Mesothelial cell of epicardium (in vitro differentiated cells): ENCODE measurements at regions not wholly inside any gene's neighbourhood (a gene's known extent, or its start where the extent isn't known, plus 50 kb on each side); places are given as distances from the start of the nearest gene placed in this dataset.
A peak's percentile ranks its signal among the peaks of the same experiment; 100 is the strongest.

Source experiments
- DNase-seq, 2 experiments: peaks; one replicate each; pipeline ENCODE4 v3.0.0; 2021; ENCODE audit warnings: low spot score in 2 of 2; ENCODE audit not compliant: unreplicated experiment in 2 of 2
- H3K27ac Mint-ChIP-seq: 2 replicates; pipeline ENCODE4 v1.8.0; 2021; ENCODE audit warnings: mixed read lengths
- H3K27me3 Mint-ChIP-seq: 2 replicates; pipeline ENCODE4 v1.8.0; 2021; ENCODE audit warnings: low read depth, mixed read lengths
- H3K36me3 Mint-ChIP-seq: 2 replicates; pipeline ENCODE4 v1.8.0; 2021; ENCODE audit warnings: mixed read lengths
- H3K4me1 Mint-ChIP-seq: 2 replicates; pipeline ENCODE4 v1.8.0; 2021; ENCODE audit warnings: mixed read lengths
- H3K4me3 Mint-ChIP-seq: 2 replicates; pipeline ENCODE4 v1.8.0; 2021; ENCODE audit warnings: mild to moderate bottlenecking, moderate library complexity, mixed read lengths
- H3K9me3 Mint-ChIP-seq: 2 replicates; pipeline ENCODE4 v1.8.0; 2021; ENCODE audit warnings: mixed read lengths
- TF ChIP-seq, protein P1 (sequence below): fragments of 200-600 bp; sonication (generic); IDR thresholded peaks from one replicate; pipeline ENCODE4 v1.5.0; 2021; ENCODE audit warnings: antibody characterized with exemption; ENCODE audit not compliant: unreplicated experiment

DNA sequence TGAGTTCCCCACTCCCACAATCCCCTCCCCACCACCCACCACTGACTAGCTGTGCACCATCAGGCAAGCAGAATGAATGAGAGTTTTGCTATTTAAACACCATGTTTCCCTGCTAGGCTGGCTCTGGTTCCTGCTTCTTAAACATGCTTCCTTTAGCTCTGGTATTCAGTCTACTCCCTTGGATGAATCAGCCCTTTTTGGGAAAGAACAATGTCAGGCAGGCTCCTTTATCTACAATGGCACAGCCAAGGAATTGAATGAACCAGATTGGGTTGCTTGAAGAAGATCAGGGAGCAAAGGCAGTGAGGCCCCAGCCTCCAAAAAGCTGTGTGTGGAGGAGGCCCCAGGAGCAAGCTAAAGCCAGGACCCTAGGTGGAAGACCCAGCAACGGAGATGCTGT, 92.9 kb upstream of the ISX start:
- no peak for DNase-seq
- peaks cover 10% of the 10 kb centered on the region for H3K4me1 Mint-ChIP-seq
- no peaks in the 10 kb centered on the region for H3K36me3 Mint-ChIP-seq
- no peak overlapping the region for H3K27ac Mint-ChIP-seq
- H3K4me3 Mint-ChIP-seq: no peak overlapping the region
- H3K9me3 Mint-ChIP-seq: peaks cover 8% of the 10 kb centered on the region
- H3K27me3 Mint-ChIP-seq: no peaks in the 10 kb centered on the region
- TF ChIP-seq, protein P1, sequence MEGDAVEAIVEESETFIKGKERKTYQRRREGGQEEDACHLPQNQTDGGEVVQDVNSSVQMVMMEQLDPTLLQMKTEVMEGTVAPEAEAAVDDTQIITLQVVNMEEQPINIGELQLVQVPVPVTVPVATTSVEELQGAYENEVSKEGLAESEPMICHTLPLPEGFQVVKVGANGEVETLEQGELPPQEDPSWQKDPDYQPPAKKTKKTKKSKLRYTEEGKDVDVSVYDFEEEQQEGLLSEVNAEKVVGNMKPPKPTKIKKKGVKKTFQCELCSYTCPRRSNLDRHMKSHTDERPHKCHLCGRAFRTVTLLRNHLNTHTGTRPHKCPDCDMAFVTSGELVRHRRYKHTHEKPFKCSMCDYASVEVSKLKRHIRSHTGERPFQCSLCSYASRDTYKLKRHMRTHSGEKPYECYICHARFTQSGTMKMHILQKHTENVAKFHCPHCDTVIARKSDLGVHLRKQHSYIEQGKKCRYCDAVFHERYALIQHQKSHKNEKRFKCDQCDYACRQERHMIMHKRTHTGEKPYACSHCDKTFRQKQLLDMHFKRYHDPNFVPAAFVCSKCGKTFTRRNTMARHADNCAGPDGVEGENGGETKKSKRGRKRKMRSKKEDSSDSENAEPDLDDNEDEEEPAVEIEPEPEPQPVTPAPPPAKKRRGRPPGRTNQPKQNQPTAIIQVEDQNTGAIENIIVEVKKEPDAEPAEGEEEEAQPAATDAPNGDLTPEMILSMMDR: no peak

DNA sequence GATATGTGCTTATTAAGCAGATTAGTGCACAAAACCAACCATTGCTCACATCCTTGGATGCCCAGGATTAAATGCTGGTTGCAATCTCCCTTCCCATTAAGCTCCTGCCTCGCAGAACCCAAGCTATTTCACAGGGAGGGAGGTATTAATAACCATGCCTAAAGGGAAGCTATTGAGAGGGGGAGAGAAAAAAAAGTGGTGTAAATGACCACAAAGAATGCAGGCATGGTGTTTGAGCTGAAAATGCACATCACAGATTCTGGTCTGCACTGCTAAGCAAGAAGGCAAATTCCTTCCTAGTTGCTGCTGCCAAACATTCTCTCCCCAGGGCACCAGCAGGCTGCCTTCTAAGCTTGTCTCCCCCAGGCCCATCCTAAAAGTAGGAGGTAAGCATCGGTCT, 92.0 kb upstream of the ISX start:
- H3K4me1 Mint-ChIP-seq: peaks cover 10% of the 10 kb centered on the region
- H3K9me3 Mint-ChIP-seq: peaks cover 8% of the 10 kb centered on the region
- TF ChIP-seq, protein P1: no peak
- no peak for DNase-seq
- no peak overlapping the region for H3K4me3 Mint-ChIP-seq
- no peaks in the 10 kb centered on the region for H3K36me3 Mint-ChIP-seq
- H3K27me3 Mint-ChIP-seq: no peaks in the 10 kb centered on the region
- H3K27ac Mint-ChIP-seq: peak overlapping the region; percentile 65

DNA sequence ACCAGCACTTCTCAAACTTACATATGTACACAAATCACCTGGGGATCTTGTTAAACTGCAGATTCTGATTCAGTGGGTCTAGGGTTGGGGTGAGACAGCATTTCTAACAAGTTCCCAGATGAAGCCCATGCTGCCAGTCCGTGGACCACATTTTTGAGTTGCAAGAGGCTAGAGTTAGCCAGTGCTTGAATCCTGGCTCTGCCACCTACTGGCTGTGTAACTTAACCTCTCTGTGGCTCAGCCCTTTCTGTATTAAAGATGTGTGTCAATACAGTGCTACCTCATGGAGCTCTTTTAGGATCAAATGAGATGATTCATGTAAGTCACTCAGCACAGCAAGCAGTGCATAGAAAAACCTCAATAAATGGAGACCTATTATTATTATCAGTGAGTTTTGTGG, 90.2 kb upstream of the ISX start:
- DNase-seq: no peak
- Mint-ChIP-seq H3K27me3 (no peaks in the 10 kb centered on the region), H3K4me3 (no peak overlapping the region), H3K36me3 (no peaks in the 10 kb centered on the region), H3K27ac (no peak overlapping the region), H3K4me1 (peaks cover 10% of the 10 kb centered on the region), H3K9me3 (peaks cover 8% of the 10 kb centered on the region)
- TF ChIP-seq, protein P1: no peak

DNA sequence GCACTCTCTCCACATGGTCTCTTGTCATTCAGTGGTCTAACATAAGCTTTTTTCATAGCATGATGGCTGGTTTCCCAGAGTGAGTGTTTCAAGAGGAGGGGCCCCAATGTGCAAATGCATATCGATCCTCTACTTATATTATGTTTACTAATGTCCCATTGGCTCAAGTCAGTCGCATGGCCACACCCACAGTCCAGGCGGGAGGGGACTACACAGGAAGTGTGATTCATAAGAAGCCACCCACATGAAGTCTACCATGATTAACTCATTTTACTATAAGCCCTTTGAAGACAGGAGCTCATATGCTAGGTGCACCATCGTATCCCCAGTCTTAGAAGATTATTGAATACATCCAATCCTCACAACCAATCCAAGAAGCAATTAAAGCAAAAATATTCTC, 89.5 kb upstream of the ISX start:
- Mint-ChIP-seq H3K4me3 (no peak overlapping the region), H3K4me1 (peaks cover 10% of the 10 kb centered on the region), H3K9me3 (peaks cover 8% of the 10 kb centered on the region), H3K36me3 (no peaks in the 10 kb centered on the region), H3K27ac (no peak overlapping the region), H3K27me3 (no peaks in the 10 kb centered on the region)
- DNase-seq: no peak
- TF ChIP-seq, protein P1: no peak

DNA sequence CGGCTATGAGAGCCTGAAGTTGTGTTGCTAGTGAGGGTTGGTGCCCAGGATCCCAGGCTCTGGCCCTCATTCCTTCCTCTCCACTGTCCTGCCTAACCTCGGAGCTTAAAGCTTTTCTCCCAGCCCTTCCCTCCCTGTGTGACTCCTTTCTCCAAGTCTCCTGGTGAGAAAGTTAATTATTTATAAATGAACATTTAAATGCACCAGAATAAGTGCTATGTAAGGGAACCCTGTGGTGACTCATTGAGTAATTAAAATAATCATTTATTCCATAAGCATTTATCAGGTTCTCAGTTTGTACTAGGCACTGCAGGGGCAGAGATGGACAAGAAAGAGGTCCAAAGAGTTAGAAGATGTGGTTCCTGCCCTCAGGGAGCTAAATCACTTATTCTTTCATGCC, 89.1 kb upstream of the ISX start:
- no peaks in the 10 kb centered on the region for H3K36me3 Mint-ChIP-seq
- peaks cover 10% of the 10 kb centered on the region for H3K4me1 Mint-ChIP-seq
- no peaks in the 10 kb centered on the region for H3K27me3 Mint-ChIP-seq
- H3K4me3 Mint-ChIP-seq: no peak overlapping the region
- no peak for DNase-seq
- TF ChIP-seq, protein P1: no peak
- H3K27ac Mint-ChIP-seq: no peak overlapping the region
- peaks cover 8% of the 10 kb centered on the region for H3K9me3 Mint-ChIP-seq

DNA sequence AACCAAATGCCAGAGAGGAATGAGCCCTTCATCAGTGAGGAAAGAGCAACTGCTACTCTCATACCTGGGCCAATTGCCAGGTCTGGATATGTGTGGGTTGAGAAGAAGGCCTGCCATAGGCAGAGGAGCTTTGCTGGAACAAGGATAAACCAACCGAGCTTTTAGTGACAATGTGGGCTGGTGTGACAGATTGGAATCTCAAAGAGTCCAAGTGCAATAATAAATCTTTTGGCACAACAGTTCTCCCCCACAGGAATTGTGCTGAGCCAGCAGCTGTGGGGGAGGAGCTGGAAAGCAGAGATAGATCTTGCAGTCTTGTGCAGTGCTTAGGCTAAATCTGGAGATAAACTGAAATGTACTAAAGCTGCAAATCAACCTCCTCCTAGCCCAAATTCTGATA, 79.4 kb upstream of the ISX start:
- H3K27ac Mint-ChIP-seq: no peak overlapping the region
- no peaks in the 10 kb centered on the region for H3K27me3 Mint-ChIP-seq
- peaks cover 3% of the 10 kb centered on the region for H3K36me3 Mint-ChIP-seq
- DNase-seq: no peak
- no peaks in the 10 kb centered on the region for H3K4me1 Mint-ChIP-seq
- TF ChIP-seq, protein P1: no peak
- H3K4me3 Mint-ChIP-seq: no peak overlapping the region
- peaks cover 34% of the 10 kb centered on the region for H3K9me3 Mint-ChIP-seq
